ENCODE measurements at regions not wholly inside any gene's neighbourhood (a gene's known extent, or its start where the extent isn't known, plus 50 kb on each side); places are given as distances from the start of the nearest gene placed in this dataset.
A peak's percentile ranks its signal among the peaks of the same experiment; 100 is the strongest.
"Not testable (repeated sequence)": the region's sequence is repeated elsewhere in the genome, so short reads cannot be mapped to it uniquely, and the experiment has no call there.

DNA sequence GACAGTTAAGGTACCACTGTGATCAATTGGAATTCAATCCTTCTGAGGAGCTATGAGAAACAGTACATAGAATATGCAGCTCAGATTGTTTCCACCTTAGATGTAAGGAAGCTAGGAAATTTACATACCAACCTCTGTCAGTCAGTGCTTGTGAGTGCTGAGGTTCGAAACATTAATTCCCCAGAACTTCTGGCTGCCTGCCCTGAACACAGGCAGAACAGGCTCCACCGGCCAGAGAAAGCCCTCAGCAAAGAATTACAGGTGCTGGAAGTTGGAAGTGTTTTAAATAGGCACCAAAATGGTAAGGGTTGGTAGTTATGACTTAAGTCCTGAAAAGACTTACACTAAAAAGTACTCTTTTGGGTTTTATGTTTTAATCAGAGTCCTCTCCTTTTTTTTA, 651.8 kb downstream of the C4orf33 start:
- no peak for DNase-seq

- DNase-seq: no peak
These were observed 653.0 kb downstream of the C4orf33 start for GRCh38 chr4:129748991-129749390.

GRCh38 chr4:129751646-129752045, 655.7 kb downstream of the C4orf33 start:
- DNase-seq: no peak

GRCh38 chr4:129783596-129783995, 687.6 kb downstream of the C4orf33 start:
- no peak for DNase-seq

- no peak for DNase-seq
These were observed 692.5 kb downstream of the C4orf33 start for GRCh38 chr4:129788486-129788885.

GRCh38 chr4:129804461-129804981, 708.6 kb downstream of the C4orf33 start:
- DNase-seq: peak; percentile 18

DNA sequence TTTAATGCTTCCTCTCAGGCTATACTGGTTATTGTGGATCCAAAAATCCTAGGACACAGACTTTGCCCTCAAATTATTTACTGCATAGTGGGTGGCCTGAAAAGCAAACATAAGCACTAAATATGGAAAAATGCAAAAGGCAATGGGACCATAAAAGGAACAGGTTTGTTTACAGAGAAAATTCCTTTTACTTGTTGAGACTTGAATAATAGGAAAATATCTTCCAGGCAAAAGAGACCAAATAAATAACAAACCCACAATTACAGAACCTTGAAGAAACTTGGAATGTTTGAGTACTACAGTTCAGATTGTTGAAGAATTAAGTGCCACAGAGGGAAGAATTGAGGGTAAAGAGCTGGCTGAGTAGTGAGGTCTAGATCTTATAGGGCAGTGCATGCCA, 711.0 kb downstream of the C4orf33 start:
- DNase-seq: no peak

GRCh38 chr4:129808242-129808641, 712.3 kb downstream of the C4orf33 start:
- DNase-seq: no peak

- DNase-seq: no peak
These were observed 725.1 kb downstream of the C4orf33 start for GRCh38 chr4:129821073-129821472.

GRCh38 chr4:129821963-129822362, 726.0 kb downstream of the C4orf33 start:
- no peak for DNase-seq

GRCh38 chr4:129822701-129823100, 726.7 kb downstream of the C4orf33 start:
- no peak for DNase-seq

- DNase-seq: no peak
These were observed 727.2 kb downstream of the C4orf33 start for GRCh38 chr4:129823105-129823504.

DNA sequence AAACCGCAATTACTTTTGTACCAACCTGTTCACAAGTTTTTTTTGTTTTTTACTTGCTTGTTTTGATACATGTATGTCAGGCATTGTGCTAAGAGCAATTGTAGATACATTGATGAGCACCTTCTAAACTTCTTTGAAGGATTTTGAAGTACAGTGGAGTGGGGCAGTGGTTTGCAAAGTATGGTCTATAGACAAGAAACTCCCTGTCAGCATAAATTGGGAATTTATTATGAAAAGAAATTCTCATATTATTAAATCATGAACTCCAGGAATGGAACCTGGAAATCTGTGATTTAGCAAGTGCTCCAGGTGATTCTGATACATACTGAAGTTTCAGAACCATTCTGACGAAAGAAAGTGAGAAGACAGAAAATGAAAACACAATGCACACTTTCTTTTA, 733.4 kb downstream of the C4orf33 start:
- no peak for DNase-seq

DNA sequence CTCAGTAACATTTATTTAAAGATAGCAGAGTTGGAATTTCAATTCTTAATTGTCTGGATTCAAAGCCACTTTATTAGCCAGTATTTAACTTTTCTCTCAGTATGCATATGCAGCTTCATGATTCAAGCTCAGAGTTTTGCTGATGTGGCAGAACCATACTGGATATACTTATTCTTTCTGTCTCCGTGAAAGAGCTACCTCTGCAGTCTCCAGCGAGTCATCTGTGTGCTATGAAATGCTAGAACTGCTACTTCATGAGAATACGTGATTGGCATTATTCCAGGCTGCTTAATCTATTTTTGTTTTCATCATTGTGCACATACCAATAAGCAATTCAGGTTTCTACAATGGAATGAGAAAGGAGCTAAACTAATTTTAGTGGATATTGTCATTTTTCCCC, 743.7 kb downstream of the C4orf33 start:
- no peak for DNase-seq

- DNase-seq: no peak
These were observed 746.1 kb downstream of the C4orf33 start for GRCh38 chr4:129842096-129842495.

GRCh38 chr4:129852434-129852833, 756.5 kb downstream of the C4orf33 start:
- DNase-seq: no peak

DNA sequence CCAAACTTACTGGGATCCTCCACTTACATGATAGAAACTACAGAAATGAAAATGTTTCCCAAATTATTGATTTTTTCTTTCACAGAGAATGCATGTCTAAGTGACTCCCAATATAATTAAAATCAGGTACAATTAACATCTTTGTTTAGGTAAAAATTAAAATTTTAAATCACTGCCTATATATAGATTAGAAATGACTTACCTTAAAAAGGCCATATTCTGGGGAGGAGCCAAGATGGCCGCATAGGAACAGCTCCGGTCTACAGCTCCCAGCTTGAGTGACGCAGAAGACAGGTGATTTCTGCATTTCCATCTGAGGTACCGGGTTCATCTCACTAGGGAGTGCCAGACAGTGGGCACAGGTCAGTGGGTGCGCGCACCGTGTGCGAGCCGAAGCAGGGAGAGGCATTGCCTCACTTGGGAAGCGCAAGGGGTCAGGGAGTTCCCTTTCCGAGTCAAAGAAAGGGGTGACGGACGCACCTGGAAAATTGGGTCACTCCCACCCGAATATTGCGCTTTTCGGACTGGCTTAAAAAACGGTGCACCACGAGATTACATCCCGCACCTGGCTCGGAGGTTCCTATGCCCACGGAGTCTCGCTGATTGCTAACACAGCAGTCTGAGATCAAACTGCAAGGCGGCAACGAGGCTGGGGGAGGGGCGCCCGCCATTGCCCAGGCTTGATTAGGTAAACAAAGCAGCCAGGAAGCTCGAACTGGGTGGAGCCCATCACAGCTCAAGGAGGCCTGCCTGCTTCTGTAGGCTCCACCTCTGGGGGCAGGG, 757.9 kb downstream of the C4orf33 start:
- not testable (repeated sequence) for DNase-seq

DNA sequence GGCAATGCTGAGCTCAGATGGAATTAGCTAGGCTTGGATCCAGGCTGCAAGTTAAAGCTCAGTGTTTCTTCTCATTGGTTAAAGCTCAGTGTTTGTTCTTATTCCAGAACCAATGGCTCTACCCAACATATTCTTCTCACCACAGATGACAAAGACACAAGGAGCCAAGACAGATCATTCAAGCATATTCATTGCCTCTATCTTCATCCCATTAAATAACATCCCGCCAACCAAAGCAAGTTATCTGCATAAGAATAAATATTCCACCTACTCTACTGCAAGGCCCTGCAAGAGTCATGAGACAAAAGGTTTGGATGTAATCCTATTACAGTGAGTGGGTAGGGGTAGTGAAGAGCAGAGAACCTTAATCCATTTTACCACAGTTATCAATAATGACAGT, 766.5 kb downstream of the C4orf33 start:
- no peak for DNase-seq

- DNase-seq: no peak
These were observed 767.3 kb downstream of the C4orf33 start for GRCh38 chr4:129863206-129863605.

- DNase-seq: no peak
These were observed 788.0 kb downstream of the C4orf33 start for GRCh38 chr4:129883996-129884395.

- DNase-seq: no peak
These were observed 801.2 kb downstream of the C4orf33 start for GRCh38 chr4:129897111-129897510.

GRCh38 chr4:129899849-129900248, 803.9 kb downstream of the C4orf33 start:
- DNase-seq: no peak

DNA sequence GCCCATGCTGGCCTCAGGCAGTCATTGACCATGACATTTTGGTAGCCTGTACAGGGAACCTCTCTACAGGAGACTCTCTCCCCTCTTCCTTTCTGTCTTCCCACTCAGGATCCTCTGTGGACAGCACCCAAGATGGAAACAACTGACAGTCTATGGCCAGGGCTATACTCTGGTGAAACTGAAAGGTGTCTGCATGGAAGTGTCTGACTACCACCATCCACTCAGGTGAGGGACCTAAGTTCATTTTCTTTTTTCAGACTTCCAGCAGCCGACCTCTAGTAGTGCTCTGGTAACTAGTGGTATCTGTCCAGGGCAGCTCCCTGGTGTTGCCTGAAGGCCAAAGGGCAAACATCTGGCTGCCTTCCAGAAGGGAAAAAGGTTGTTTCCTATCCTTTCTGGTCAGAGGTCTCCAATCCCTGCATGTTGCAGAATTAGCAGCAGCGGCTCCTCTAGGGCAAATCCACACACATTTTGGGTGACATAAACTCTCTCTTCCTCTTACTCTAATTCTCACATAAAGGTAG, 804.5 kb downstream of the C4orf33 start:
- no peak for DNase-seq

- DNase-seq: no peak
These were observed 805.3 kb downstream of the C4orf33 start for GRCh38 chr4:129901205-129901604.

DNA sequence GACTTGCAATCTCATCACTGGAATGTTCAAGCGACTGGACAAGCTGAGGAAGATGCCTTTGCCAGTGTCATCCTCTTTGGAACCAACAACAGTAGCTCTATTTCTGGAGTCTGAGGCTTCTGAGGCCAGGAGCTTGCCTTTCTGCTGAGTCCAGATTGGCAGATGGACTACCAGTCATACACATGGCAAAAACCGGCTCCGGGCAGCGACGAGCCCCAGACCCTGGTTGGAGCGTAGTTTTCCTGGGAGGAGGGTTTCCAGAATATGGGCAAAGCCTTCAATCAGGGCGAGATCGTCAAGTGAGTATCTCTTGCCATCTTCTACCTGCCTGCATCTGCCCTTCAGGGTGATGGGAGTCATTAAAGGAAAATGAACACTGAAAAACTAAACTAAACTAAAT, 807.9 kb downstream of the C4orf33 start:
- DNase-seq: no peak
